IPS-NIHi7 (cell line): ENCODE measurements at regions not wholly inside any gene's neighbourhood (a gene's known extent, or its start where the extent isn't known, plus 50 kb on each side); places are given as distances from the start of the nearest gene placed in this dataset.
A peak's percentile ranks its signal among the peaks of the same experiment; 100 is the strongest.

Experiments used
- DNase-seq: peaks from one replicate; pipeline ENCODE4 v3.0.0; 2012; ENCODE audit warnings: mixed read lengths; ENCODE audit errors: extremely low spot score

DNA sequence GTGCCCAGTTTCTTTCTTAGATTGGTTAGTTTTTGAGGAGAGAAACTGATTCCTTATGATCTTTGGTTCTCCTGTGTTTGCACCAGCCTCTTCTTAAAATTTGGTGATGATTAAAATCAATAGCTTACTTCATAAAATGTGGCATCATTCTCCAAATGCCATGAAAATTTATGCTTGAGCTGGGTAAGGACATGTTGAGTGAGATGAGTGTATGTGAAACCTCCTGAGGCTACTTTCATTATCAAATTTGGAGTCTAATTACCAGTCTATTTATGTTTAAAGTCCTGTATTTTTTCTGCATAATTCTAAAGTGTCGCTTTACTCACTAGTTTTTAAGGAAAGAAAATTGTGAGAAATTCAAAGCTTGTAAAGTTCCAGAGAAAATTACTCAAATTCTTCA is 102.1 kb downstream of the DIPK2A start:
- no peak for DNase-seq

DNA sequence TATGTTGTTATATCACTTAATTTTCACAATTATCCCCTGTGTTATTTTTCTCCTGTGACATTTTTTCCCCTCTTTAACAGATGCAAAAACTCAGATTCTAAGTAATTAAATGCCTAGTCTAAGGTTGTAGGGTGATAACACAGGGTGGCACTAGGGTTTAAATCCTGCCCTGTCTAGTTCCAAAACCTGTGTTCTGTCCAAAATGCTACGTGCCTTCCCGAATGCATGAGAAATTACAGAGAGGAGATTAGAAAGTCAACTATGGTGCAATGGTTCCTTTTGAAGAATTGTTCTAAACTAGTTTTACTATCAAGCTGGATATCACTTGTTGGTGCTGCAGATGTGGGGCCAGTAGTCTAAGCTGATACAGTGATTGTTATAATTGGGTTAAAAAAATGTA is 108.0 kb downstream of the DIPK2A start:
- no peak for DNase-seq

DNA sequence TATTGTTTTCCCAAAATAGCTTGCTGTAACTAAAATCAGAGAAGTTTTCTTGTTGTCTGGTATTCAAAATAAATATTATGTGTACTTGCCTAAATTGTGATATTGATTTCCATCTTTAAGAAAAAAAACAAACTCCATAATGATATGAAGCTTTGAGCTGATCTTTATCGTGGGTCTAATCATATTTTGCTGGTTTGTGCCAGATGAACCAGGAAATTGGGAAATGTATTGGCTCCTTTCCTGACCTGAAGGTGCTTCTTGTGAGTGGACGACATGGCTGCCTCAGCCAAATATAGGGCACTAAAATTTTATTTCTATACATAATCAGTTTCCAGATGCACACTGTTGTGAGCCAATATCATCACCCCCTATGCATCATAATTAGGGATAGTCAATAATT is 113.3 kb downstream of the DIPK2A start:
- DNase-seq = no peak

DNA sequence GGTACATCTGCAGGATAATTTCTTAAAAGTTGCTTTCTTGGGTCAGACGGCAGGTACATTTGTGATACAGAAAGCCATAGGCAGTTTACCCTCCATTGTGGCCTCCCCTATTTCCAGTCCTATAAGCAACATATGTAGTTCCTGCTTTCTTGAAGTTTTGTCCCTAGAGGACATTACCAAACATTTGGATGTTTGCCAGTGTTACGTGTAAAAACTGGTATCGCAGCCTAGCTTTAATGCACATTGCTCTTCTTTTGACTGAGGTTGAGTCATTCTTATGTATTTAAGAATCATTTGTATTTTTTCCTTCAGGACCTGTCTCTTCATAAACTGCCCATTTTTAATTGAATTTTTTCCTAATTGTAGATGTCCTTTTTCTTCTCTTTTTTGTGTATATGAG is 114.3 kb downstream of the DIPK2A start:
- DNase-seq = no peak

DNA sequence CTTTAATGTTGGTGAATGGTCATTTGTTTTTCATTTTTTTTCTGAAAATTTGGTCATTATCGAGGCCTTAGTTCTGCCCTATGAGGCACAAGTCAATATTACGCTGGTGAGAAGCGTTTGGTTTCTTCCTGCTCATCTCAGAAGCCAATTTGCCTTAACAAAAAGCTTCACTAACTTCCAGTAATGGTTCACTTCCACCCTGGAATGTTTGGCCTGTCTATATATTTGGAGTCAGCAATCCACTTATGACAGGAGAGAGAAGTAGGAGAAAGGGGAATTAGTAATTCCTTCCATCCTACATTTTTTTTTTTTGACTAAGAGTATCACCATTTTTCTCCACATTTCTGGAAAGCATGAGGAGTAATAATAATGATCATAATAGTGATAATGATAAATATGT is 124.4 kb downstream of the DIPK2A start:
- no peak for DNase-seq

DNA sequence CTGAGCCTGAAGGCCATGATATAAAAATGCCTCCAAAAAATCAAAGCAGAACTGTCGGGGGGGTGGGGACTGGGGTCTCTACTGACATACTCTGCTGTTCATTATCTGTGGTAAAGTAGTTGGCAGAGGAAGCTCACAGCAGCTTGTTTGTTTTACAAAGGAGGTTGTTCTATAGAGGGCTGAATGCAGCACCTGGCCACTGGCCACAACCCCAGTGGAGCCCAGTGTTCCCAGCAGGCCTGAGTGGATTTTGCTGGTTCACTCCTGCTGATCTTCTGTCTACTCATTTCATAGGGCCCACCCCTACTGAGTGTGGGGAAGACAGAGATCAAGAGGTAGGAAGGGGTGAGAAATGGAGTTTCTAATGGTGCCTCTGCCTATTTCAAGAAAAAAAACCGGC is 125.5 kb downstream of the DIPK2A start:
- DNase-seq = no peak

DNA sequence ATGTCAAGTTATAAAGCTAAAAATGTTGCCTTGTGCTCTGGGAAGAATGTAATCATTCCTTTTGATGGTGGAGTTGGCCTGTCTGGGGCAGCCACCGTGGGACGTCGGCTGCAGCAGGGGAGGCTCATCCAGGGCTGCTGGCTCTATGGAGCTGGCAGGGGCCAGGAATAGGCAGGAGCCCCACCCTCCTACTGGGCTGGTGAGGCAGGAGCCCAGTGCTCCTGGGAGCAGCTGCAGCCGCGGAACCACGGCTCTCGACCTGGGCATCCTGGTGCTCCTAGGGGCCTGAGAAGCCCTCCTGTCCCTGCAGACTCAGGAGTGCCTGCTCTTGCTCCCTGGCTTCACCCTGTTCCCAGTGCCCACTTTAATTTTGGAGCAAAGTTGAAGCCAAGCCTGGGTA is 127.1 kb downstream of the DIPK2A start:
- DNase-seq = no peak

DNA sequence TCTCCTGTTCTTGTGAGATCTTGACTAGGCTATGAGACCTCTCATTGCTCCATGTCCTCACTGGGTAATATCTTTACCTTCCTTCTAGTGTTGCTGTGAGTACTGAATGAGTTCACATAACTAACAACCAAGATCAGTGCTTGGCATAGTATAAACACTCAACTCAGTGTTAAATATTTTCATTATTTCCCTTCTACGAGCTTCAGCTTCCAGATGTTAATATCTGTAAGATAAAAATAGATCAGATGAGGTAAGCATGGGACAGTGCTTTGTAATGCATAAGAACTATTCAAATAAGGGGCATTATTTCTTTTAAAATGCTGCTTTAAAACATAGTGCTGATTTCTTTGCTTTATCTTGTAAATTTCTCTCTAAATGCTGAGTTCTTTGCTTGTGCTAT is 130.8 kb downstream of the DIPK2A start:
- no peak for DNase-seq

DNA sequence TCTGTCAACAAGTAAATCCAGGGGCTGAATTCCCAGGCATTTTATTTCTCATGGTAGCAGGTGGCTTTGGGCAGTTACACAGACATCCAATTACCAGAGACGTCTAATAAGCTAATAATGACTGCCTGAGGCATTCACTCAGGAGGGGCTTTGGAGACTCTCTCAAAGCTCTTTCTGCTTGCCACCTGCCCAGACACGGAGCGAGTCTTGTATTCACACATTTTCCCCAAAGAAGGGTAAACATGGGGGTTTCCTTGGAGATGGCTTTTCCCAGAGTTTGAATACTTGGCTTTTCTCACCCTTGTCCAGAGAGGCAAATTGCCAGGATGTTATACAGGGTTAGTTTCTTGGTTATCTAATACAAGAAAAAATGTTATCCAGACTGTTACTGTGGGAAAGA is 132.6 kb downstream of the DIPK2A start:
- DNase-seq = no peak

DNA sequence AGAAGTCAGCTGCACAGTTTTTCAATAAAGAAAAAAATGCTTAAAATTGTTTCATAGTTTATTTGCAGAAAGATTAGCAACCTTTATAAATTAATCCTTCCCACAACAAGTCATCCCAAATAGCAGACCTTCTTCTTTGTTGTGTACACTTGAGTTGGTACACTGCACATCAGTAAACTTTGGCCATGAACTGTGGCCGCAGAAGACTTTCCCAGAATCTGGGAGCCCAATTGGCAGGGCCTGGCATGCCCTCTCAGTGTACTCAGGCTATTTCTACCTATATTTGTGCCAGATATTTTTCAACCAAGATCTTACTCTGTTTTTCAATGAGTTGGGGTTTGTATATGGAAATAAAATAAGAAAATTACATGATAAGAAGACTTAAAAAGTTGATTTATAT is 133.1 kb downstream of the DIPK2A start:
- DNase-seq = no peak

DNA sequence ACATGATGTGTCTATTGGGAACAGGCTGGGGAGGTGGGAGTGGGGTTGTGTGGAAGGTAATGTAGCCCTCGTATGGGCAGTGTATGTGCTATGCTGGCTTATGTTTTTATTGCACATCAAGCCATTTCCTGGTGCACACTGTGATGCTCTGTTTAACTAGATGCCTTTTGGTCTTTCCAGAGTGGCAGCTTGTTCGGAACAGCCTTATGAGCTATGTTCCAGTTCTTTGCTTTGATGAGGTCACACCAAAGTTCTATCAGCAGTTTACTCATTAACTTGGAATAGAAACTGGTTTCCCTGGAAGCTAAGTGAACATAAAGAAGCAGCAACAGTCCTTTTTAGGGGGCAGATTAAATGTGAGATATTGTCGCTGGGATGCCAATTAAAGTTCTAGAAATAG is 133.9 kb downstream of the DIPK2A start:
- DNase-seq = no peak

DNA sequence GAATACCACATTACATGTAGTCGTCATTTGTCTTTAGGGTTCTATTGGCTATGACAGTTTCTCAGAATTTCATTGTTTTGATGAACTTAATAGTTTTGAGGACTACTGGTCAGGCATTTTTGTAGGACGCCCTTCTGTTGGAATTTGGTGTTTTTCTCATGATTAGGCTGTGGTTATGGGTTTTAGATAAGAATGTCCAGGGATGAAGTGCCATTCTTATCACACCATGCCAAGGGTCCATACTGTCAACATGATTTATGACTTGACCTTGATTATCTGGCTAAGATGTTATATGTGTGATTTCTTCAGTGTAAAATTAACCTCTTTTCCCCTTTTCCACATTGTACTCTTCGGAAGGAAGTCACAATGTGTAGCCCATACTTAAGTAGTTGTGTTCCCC is 135.3 kb downstream of the DIPK2A start:
- DNase-seq = no peak

DNA sequence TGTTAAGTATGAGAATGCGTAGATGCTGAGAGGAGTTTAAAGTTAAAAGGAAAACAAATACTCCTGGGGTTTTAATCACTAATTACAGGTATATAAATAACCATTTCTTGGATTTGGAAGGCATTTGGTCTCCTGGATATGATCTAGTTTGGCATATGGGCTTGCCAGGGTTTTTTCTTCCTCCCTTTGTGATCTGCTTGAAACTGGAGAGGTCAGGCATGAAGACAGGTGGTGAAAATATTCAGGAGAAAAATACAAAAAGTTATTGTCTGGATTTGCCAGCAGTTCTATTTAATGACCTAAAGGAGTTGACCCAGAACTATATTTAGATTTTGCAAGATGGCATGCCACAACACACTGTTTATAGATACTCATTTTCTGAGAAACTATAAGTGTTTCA is 136.3 kb downstream of the DIPK2A start:
- DNase-seq = no peak

DNA sequence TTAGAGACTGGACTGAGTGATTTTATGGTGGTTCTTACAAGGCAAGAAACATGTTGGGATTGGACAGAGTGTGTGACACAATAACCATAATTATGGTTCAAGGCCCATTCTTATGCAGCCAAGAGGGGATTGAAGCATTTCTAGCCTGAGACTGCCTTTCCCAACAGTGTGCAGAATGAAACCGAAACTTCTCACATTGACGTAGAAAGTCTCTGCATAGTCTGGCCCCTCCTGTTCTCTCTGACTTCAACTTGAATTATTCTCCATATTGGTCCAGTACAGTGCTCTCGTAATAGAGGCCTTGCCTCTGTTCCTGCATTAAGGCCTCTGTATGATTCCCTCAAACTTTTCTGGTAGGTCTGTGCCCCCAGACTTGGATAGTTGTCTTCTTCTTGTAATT is 138.3 kb downstream of the DIPK2A start:
- no peak for DNase-seq

DNA sequence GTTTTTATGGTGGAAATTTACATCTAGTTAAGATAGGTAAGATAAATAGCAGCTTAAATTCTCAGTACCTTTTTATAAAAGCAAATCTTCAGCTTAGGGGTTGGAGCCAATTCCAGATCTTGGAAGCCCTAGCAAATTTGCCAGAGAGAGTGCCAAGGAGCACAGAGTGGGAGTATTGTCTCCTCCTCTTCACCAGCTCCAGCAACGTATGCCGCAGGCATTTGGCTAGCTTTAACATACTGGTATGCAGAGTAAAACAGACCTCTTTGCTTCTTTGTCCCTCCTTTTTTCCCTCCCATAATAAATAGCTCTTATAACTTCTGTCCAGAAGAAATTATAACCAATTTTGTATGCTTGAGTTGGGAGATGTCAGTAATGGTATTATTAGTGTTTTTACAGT is 140.4 kb downstream of the DIPK2A start:
- DNase-seq = no peak

DNA sequence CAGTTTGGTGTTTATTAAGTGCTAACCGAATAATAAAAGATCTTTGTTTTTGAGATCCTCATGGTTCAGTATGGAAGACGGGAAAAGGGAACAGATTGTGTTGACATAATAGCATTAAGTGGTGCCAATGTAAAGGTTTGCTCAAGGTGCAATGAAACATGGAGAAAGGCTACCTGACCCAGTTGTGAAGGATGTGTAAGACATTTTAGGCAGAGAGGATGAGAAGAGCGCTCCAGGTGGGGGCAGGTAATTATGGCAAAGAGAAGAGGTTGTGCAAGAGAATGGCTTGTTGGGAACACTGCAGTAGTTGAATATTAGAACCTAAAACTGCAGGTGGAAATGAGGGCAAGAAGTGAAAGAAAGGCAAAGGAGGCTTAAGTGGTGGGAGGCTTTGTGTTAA is 140.8 kb downstream of the DIPK2A start:
- DNase-seq = no peak

DNA sequence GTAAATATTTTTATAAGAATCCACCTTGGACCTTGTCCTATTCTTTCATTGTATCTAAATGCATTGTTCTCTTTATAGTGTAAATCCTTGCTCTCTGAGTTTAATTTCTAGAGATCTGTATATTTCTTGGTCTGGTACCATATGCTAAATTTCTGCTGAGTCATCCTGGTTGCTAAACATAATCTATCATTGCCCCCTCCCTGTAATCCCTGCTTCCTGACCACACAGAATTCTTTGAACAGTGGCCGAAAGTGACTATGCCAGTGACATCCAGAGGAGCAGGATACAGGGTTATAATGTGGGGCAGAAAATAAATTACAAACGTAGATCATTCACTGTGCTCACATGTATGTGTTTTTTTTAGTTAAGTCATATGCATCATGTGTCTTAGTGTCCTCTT is 143.1 kb downstream of the DIPK2A start:
- no peak for DNase-seq

DNA sequence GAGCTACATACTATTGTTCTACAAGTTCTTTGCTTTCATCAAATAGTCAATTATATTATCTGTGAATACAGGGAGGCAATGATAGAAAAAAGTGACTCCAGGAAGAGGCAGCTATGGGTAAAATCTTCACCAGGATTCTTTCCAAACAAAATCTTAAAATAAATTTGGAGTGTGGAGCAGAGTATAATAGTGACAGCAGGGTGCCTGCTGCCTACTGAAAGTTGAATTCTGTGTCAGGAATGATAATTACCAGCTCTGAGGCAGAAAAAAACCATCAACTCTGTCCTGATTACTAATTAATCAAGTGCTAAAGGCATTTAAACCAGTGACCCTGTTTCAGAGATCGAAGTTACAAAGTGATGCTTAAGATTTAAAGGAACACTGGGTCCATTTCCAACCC is 148.0 kb downstream of the DIPK2A start:
- DNase-seq = no peak

DNA sequence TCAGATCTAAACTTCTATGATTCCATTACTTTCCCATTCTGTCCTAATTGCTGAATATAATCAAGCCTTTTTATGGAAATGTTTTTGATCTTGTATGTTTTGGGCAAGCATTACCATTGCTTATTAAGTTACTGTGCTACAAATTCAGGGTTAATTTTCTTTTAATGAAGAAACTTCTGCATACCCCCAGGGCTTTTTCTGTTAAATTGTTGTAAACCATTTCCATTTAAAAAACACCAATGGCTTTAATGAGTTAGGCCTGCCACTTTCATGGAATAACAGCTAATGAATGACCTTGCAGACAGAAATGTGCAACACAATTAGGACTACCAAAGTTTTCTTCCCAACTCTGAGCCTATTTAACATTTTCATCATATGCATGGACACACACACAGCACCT is 150.0 kb downstream of the DIPK2A start:
- DNase-seq = no peak

DNA sequence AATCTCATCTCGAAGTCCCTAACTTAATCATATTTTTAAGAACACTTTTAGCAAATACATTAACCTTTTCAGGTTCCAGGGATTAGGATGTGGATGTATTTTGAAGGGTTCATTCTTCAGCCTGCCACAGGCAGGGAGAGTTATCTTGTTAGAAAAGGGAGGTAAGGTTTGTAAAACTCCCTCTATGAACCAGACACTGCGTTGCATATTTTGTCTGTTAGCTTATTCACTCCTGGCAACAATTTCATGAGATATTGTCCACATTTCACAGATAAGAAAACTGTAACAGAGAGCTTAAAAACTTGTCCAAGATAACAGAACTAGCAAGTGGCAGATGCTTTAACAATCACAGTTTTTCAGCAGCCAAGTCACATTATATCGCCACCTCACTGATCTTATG is 155.4 kb downstream of the DIPK2A start:
- no peak for DNase-seq

DNA sequence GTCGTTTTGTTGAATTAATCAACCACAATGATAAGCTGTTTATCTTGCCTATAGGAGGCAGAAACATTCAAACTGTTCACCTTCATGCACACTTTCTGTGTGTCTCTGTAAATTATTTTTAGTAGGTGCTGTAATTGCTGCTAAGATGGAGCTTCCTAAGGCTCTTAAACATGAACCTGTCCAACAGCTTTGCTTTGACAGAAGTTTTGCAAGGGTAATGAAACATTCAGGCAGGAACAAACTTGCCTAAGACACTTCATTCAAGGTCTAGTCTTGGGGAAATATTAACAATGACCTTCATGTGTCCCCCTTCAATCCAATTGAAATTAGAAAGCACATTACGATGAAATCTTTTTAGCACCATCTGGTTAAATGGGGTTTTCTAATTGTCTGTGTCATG is 156.1 kb downstream of the DIPK2A start:
- no peak for DNase-seq

DNA sequence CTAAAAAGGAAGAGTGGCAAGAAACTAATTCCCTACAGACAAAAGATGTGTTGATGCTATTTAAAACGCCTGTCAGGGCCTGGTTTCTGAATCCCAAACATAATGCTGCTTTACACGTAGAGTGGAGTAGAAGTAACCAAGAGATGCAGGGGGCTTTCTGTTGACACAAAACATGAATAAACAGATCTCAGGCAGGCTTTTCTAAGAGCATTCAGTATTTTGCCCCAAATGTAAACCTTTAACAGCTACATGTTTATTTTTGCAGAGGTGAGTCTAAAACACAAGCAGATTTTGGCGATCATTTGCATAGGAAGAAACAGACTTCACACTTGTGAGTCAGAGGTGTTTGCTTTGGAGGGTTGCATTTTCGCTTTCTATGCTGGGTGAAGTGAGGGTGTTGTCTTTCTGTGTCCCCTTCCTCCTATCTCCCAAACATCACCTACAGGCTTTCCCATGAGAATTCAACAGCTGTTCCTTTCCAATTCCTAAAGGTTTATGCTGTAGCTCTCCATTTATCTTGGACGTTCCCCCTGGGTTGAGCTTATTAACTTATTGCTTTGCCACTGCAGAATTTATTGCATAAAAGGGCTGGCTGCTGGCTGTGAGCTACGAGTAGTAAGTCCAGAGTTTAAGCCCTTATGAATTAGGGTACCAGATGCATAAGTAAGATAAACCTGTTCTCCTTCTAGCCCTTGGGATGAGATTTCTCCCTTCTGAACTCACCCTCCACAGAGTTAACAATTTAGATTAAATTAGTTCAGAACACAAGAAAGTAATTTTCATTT is 156.7 kb downstream of the DIPK2A start:
- peak; percentile 33 for DNase-seq

DNA sequence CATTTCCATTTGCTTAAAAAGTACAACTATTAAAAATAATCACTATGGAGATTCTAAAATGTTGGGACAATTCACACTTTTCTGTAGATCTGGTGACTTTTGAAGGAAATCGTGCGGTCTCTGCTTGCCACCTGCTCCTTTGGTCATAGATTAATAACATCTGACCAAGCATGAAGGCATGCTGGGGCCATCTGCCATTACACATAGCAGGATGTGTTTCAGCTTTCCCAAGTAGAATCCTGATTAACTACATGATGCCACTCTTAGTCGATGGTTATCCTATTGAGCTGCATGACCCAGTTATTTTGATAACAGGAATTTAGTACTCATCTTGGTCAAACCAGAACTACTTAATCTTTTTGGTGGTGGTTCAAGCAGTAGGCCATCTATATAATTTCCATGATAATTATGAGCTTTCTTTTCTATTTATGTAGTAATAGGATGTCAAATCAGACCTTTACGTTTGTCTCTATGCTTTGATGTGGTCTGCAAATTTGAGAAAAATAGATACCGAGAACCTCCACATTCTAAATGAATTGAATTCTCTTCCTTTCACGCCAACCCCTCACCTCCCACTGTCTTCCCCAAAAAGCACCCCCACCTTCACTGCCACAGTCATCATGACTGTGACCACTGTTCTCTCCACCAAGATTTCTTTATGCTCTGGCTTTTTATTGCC is 158.1 kb downstream of the DIPK2A start:
- no peak for DNase-seq

DNA sequence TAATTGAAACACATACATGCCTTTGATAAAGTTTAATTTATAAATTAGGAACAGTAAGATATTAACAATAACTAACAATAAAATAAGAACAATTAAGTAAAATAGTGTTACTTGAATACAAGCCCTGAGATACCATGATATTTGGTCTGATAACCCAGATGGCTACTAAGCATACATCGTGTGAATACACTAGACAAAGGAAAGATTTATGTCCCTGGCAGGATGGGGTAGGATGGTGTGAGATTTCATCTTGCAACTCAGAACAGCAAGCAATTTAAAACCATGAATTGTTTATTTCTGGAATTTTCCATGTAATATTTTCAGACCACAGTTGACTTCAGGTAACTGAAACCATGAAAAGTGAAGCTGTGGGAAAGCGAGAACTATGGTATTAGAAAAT is 169.5 kb downstream of the DIPK2A start:
- DNase-seq = no peak
